Stimulated activated naive CD8-positive, alpha-beta T cell treated with anti-CD3 and anti-CD28 coated beads, Interleukin-15, amount 100 ng/mL, for 72 hours (primary cell): ENCODE measurements at regions not wholly inside any gene's neighbourhood (a gene's known extent, or its start where the extent isn't known, plus 50 kb on each side); places are given as distances from the start of the nearest gene placed in this dataset.

Experiments used
- ATAC-seq: fragments of 150-1000 bp; cut with Tn5 transposase; 2 replicates; pipeline ENCODE4 v1.10.0; 2021; ENCODE audit warnings: mild to moderate bottlenecking, moderate library complexity
- DNase-seq, 2 donors: peaks; one replicate each; pipeline ENCODE4 v3.0.0; 2021 to 2022
- H3K27ac Mint-ChIP-seq, 2 donors: one replicate each; pipeline ENCODE4 v1.8.0; 2022; ENCODE audit warnings: mild to moderate bottlenecking in 2 of 2, mixed read lengths in 2 of 2, moderate library complexity in 2 of 2
- H3K27me3 Mint-ChIP-seq: one replicate; pipeline ENCODE4 v1.8.0; 2022; ENCODE audit warnings: mixed read lengths
- H3K4me1 Mint-ChIP-seq: one replicate; pipeline ENCODE4 v1.8.0; 2022; ENCODE audit warnings: mild to moderate bottlenecking, mixed read lengths
- H3K4me3 Mint-ChIP-seq, 2 donors: one replicate each; pipeline ENCODE4 v1.8.0; 2022; ENCODE audit warnings: mild to moderate bottlenecking in 2 of 2, mixed read lengths in 2 of 2, moderate library complexity in 1 of 2
- H3K9me3 Mint-ChIP-seq, 2 donors: one replicate each; pipeline ENCODE4 v1.8.0; 2022; ENCODE audit warnings: mixed read lengths in 2 of 2

DNA sequence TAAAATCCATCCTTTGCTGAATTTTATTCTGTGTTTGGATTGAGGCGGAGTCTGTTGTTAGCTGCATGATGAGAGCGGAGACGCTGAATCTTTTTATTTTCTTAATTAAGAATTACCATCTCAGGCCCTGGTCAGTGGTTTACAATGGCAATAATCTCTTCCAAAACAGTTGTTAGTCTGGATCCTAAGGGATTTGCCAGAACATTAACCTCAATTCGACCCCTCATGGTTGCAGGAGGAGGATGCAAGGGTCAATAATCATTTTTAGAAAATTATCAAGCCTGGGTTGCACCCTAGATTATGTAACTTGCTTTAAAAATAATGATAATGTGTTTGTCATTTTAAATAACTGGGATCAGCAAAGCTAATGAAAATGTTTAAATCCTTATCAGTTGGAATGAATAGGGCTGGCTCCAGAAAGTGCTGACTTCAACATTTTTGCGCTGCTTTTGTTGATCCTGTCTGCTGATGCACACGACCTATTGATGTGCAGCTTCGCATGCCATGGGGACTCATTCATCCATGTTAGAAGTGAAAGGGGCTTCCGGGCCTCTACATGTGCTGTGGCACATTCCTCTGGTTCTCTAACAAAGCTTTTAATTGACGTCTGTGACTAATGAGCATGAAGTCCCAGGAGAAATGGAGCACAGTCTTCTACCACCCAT is 80.7 kb upstream of the KIAA1217 start:
- DNase-seq (no peak), ATAC-seq (no peak)
- H3K4me3 Mint-ChIP-seq, result no peak overlapping the region
- no peaks in the 10 kb centered on the region for H3K27me3 Mint-ChIP-seq
- H3K4me1 Mint-ChIP-seq, result no peaks in the 10 kb centered on the region
- H3K27ac Mint-ChIP-seq, result no peak overlapping the region
- H3K9me3 Mint-ChIP-seq, result no peaks in the 10 kb centered on the region

DNA sequence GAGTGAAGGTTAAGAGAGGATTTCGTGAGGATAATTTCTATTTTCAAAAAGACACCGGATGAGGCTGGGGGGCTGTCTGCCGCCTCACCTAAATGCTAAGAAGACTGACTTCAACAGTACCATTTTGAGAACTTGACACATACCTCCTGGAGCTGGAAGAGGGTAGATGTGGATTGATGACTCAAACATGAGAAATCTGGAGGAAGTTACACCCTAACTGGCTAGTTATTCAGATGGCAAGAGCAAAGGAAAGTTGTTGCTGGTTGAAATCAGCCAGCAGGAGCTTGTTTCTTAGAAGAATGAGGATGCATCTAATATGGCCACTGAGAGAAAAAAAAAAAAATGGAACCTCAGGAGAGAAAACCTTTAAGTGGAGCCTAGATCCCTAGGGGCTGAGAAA is 76.2 kb upstream of the KIAA1217 start:
- H3K4me1 Mint-ChIP-seq, result no peaks in the 10 kb centered on the region
- no peak overlapping the region for H3K27ac Mint-ChIP-seq
- no peaks in the 10 kb centered on the region for H3K9me3 Mint-ChIP-seq
- DNase-seq (no peak), ATAC-seq (no peak)
- no peaks in the 10 kb centered on the region for H3K27me3 Mint-ChIP-seq
- no peak overlapping the region for H3K4me3 Mint-ChIP-seq

DNA sequence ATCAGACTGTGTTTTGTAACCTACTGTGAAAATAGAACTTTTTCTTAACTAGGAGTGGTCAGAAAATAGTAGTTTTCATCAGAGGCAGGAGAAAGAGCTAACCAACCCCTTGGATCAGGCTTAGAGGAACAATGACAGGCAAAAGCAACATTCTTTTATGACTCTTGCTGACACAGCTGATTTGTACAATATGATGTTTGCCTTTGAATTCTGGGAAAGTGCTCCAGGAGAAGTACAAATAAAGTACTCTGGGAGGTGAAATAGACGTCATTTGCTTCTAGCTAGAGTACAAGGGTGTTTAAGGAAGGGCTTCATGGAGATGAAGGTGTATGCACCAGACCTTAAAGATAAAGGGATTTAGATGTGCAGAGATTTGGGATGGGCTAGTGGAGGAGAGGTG is 75.1 kb upstream of the KIAA1217 start:
- H3K27ac Mint-ChIP-seq, result no peak overlapping the region
- H3K4me1 Mint-ChIP-seq, result no peaks in the 10 kb centered on the region
- ATAC-seq (no peak), DNase-seq (no peak)
- no peak overlapping the region for H3K4me3 Mint-ChIP-seq
- no peaks in the 10 kb centered on the region for H3K27me3 Mint-ChIP-seq
- H3K9me3 Mint-ChIP-seq, result no peaks in the 10 kb centered on the region

DNA sequence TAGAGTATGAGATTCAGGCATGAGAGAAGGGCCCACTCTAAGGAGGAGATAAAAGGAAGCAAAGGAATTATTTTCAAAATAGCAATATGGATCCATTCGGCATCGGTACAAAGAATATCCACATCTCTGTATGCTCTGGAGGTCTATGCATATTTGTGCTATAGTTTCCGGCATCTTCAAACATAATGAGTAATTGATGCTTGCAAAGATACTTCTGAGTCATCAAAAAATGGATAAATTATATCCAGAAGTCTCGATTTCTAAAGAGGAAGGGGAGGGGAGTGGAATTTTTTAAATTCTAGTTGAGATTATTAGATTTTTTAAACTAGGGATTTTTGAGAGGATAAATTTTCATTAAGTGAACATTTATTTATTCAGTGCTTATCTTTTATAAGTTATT is 72.9 kb upstream of the KIAA1217 start:
- H3K27me3 Mint-ChIP-seq, result no peaks in the 10 kb centered on the region
- no peak for ATAC-seq
- DNase-seq, result no peak
- H3K4me1 Mint-ChIP-seq, result no peaks in the 10 kb centered on the region
- peaks cover 0 to 2% of the 10 kb centered on the region in 2 donors for H3K9me3 Mint-ChIP-seq
- no peak overlapping the region for H3K27ac Mint-ChIP-seq
- H3K4me3 Mint-ChIP-seq, result no peak overlapping the region

DNA sequence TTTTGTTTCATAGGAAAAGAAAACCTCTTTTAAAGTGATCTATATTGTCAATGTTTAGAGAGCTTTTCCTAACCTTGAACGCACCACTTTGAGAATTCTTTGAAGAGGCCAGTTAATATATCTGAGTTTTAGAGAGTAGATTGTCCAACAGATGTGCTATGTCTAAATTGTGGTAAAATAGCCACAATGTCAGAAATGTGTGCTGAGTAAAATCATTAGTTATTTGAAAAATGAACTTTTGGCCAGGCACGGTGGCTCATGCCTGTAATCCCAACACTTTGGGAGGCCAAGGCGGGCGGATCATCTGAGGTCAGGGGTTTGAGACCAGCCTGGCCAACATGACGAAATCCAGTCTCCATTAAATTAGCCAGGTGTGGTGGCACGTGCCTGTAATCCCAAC is 61.6 kb upstream of the KIAA1217 start:
- Mint-ChIP-seq H3K4me3 (no peak overlapping the region), H3K9me3 (peaks cover 0 to 7% of the 10 kb centered on the region in 2 donors), H3K27ac (no peak overlapping the region), H3K4me1 (no peaks in the 10 kb centered on the region), H3K27me3 (no peaks in the 10 kb centered on the region)
- DNase-seq (no peak), ATAC-seq (no peak)

DNA sequence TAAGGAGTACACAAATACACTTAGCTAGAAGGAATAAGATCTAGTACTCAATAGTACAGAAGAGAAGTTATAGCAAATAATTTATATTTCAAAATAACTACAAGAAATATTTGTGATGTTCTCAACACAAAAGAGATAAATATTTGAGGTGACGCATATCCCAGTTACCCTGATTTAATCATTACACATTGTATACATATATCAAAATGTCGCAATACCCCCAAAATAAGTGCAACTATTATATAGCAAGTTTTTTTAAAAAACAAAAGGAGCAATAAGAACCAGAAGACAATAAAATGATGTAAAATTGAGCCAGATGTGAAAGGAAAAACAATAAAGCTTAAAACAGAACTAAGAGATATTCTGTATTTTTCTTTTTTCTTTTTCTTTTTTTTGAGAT is 59.3 kb upstream of the KIAA1217 start:
- H3K27me3 Mint-ChIP-seq, result no peaks in the 10 kb centered on the region
- H3K4me1 Mint-ChIP-seq, result no peaks in the 10 kb centered on the region
- no peak for DNase-seq
- H3K9me3 Mint-ChIP-seq, result no peaks in the 10 kb centered on the region
- H3K4me3 Mint-ChIP-seq, result no peak overlapping the region
- ATAC-seq, result no peak
- H3K27ac Mint-ChIP-seq, result no peak overlapping the region

DNA sequence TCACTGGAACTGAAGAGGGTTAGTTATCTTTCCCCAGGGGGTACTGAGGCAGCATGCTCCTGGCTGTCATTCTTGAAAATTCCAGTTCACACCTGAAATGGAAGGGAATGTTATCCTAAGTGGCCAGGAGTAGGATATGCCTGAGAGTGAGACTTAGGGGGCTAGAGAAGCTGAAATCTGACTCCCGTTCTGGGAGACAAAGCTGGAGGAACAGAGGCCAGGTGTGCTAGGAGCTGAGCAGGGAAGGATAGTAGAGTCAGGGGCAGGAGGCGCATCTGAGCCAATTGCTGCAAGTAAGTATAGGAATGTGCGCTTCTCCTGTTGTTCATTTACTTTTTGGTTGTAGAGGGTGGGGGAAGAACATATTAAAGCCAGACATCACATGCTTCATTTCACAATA is 58.1 kb upstream of the KIAA1217 start:
- Mint-ChIP-seq H3K27ac (no peak overlapping the region), H3K4me1 (no peaks in the 10 kb centered on the region), H3K4me3 (no peak overlapping the region), H3K9me3 (no peaks in the 10 kb centered on the region), H3K27me3 (no peaks in the 10 kb centered on the region)
- DNase-seq, result no peak
- ATAC-seq, result no peak

DNA sequence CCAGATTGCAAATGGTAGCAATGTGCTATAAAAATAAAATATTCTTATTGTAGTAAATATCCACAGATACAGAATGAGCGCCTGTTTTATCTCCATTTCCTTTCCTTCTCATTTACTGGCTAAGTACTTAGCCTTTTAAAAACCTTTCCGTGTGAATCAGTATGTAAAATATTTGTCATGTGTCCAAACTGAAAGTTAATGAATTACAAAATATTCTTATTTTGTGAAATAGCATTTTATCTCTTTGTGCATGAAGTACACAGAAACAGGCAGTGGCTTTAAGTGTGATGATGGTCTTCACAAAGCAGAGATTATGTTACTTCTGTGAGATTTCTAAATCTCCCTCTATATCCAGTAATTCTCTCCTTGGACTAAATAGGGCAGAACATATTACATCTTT is 56.7 kb upstream of the KIAA1217 start:
- Mint-ChIP-seq H3K27me3 (no peaks in the 10 kb centered on the region), H3K9me3 (peaks cover 5 to 11% of the 10 kb centered on the region in 2 donors), H3K27ac (no peak overlapping the region), H3K4me3 (no peak overlapping the region), H3K4me1 (no peaks in the 10 kb centered on the region)
- ATAC-seq (no peak), DNase-seq (no peak)

DNA sequence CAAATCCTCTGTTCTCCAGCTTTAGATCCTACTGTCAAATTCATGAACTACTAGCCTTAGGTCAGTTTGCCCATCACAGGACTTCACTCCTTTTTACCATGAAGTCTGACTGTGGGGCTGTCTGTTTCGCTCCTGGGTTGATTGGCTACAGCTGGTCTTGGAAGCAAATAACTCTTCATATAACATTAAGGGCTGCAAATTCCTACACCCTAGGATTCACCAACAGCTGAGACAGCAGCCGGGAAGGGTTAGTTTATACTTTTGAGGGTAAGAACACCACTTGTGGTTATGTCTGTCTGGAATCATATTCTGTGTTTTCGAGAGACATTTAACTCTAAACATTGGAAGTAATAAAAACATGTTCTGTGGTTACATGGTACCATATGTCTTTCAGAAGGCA is 55.9 kb upstream of the KIAA1217 start:
- H3K4me1 Mint-ChIP-seq, result no peaks in the 10 kb centered on the region
- H3K4me3 Mint-ChIP-seq, result no peak overlapping the region
- ATAC-seq, result no peak
- H3K9me3 Mint-ChIP-seq, result peaks cover 5 to 12% of the 10 kb centered on the region in 2 donors
- H3K27me3 Mint-ChIP-seq, result no peaks in the 10 kb centered on the region
- DNase-seq, result no peak
- no peak overlapping the region for H3K27ac Mint-ChIP-seq

DNA sequence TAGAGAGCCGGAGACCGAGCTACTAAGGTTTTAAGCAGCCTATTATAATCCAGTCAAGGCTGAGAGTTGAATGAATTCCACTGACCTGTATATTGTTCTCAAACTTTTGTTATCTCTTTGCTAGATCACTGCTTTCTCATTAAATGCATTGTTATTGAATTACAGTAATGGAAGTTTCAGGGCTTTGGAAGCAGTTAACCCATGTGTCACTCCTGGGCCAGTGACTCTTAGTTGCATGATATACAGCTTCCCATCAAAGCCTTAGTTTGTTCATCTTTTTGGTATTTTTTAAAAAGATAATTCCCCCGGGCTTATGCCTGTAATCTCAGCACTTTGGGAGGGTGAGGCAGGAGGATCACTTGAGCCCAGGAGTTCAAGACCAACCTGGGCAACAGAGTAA is 55.4 kb upstream of the KIAA1217 start:
- Mint-ChIP-seq H3K27ac (no peak overlapping the region), H3K27me3 (no peaks in the 10 kb centered on the region), H3K9me3 (peaks cover 5 to 12% of the 10 kb centered on the region in 2 donors), H3K4me3 (no peak overlapping the region), H3K4me1 (no peaks in the 10 kb centered on the region)
- DNase-seq (no peak), ATAC-seq (no peak)

DNA sequence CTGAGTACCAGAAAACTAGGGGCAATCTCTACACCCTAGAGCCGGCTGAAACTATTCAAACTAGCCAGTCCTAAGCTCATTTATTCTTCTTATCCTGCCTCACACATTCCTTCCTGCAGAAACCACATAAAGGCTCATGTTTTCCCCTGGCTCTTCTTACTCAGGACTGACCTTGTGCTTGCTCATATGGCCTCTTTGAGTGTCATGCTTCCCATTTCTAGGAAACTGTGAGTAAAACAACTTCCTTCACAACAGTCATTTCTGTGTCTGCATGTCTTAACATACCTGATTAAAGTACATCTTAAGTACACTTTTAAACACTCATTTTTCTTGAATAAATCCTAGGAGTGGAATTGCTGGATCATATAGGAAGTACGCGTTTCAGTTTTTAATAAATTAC is 52.3 kb upstream of the KIAA1217 start:
- Mint-ChIP-seq H3K27me3 (no peaks in the 10 kb centered on the region), H3K9me3 (peaks cover 5 to 12% of the 10 kb centered on the region in 2 donors), H3K4me1 (no peaks in the 10 kb centered on the region), H3K4me3 (no peak overlapping the region), H3K27ac (no peak overlapping the region)
- DNase-seq (no peak), ATAC-seq (no peak)

DNA sequence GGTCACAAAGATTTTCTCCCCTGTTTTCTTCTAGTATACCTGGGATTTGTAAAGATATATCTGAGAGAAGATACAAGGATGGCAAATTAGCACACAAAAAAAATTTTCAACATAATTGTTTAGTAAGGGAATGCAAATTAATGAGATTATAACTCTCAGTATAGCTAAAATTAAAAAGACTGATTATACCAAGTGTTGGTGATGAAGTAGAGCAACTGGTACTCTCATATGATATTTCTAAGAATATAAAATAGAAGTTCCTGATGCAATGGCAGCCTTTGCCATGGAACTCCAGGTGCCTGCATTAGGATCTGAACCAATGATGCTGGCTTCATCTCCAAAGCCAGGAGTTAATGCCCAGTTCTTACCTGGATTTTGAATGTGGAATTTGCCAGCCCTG is 51.4 kb upstream of the KIAA1217 start:
- Mint-ChIP-seq H3K4me1 (no peaks in the 10 kb centered on the region), H3K4me3 (no peak overlapping the region), H3K27ac (no peak overlapping the region), H3K27me3 (no peaks in the 10 kb centered on the region), H3K9me3 (peaks cover 5 to 12% of the 10 kb centered on the region in 2 donors)
- no peak for ATAC-seq
- no peak for DNase-seq
